ENCODE measurements at regions not wholly inside any gene's neighbourhood (a gene's known extent, or its start where the extent isn't known, plus 50 kb on each side); places are given as distances from the start of the nearest gene placed in this dataset.

GRCh38 chr10:44859546-44860285 is 51.4 kb upstream of the TMEM72 start:
- DNase-seq: no peak

GRCh38 chr10:44860811-44861736 is 50.1 kb upstream of the TMEM72 start:
- no peak for DNase-seq
